ENCODE measurements at regions not wholly inside any gene's neighbourhood (a gene's known extent, or its start where the extent isn't known, plus 50 kb on each side); places are given as distances from the start of the nearest gene placed in this dataset.
"Not testable (repeated sequence)": the region's sequence is repeated elsewhere in the genome, so short reads cannot be mapped to it uniquely, and the experiment has no call there.

- peak; percentile 50 for DNase-seq
These were observed 123.0 kb upstream of the SETBP1 start for GRCh38 chr18:44557616-44558151.

GRCh38 chr18:44558767-44559166 is 121.9 kb upstream of the SETBP1 start:
- DNase-seq: no peak

- DNase-seq: no peak
These were observed 117.7 kb upstream of the SETBP1 start for GRCh38 chr18:44562986-44563385.

- DNase-seq: no peak
These were observed 115.8 kb upstream of the SETBP1 start for GRCh38 chr18:44564922-44565321.

GRCh38 chr18:44568342-44568741 is 112.3 kb upstream of the SETBP1 start:
- DNase-seq: no peak

- no peak for DNase-seq
These were observed 111.7 kb upstream of the SETBP1 start for GRCh38 chr18:44568986-44569385.

- DNase-seq: no peak
These were observed 111.2 kb upstream of the SETBP1 start for GRCh38 chr18:44569391-44570055.

GRCh38 chr18:44579028-44579702 is 101.5 kb upstream of the SETBP1 start:
- no peak for DNase-seq

- DNase-seq: no peak
These were observed 100.9 kb upstream of the SETBP1 start for GRCh38 chr18:44579745-44580144.

GRCh38 chr18:44580159-44580558 is 100.5 kb upstream of the SETBP1 start:
- DNase-seq: no peak

- DNase-seq: not testable (repeated sequence)
These were observed 99.9 kb upstream of the SETBP1 start for GRCh38 chr18:44580782-44581181.

GRCh38 chr18:44582456-44582855 is 98.2 kb upstream of the SETBP1 start:
- DNase-seq: no peak

- no peak for DNase-seq
These were observed 95.8 kb upstream of the SETBP1 start for GRCh38 chr18:44584900-44585299.

GRCh38 chr18:44586782-44587524 is 93.7 kb upstream of the SETBP1 start:
- DNase-seq: no peak

- no peak for DNase-seq
These were observed 92.2 kb upstream of the SETBP1 start for GRCh38 chr18:44588508-44588907.

- DNase-seq: peak; percentile 4
These were observed 90.9 kb upstream of the SETBP1 start for GRCh38 chr18:44589693-44590355.

GRCh38 chr18:44590956-44591670 is 89.6 kb upstream of the SETBP1 start:
- no peak for DNase-seq

GRCh38 chr18:44592639-44593038 is 88.0 kb upstream of the SETBP1 start:
- DNase-seq: no peak

GRCh38 chr18:44594799-44595467 is 85.8 kb upstream of the SETBP1 start:
- DNase-seq: peak; percentile 1

GRCh38 chr18:44597797-44598196 is 82.9 kb upstream of the SETBP1 start:
- DNase-seq: no peak

GRCh38 chr18:44598514-44598913 is 82.2 kb upstream of the SETBP1 start:
- DNase-seq: no peak

Data from skin of body (tissue), 1 donor.